ENCODE measurements at regions not wholly inside any gene's neighbourhood (a gene's known extent, or its start where the extent isn't known, plus 50 kb on each side); places are given as distances from the start of the nearest gene placed in this dataset.

GRCh38 chr6:9927275-9927674, 487.6 kb downstream of the TFAP2A start:
- H3K4me3 ChIP-seq = no peak overlapping the region
- peaks cover 0 to 6% of the 10 kb centered on the region in 2 donors for H3K9me3 ChIP-seq
- no peaks in the 10 kb centered on the region for H3K4me1 ChIP-seq
- no peak for TF ChIP-seq CTCF (IDR thresholded peaks at IDR 0.05)
- DNase-seq (ENCODE audit: low spot score) = no peak
- H3K27me3 ChIP-seq = no peaks in the 10 kb centered on the region
- H3K27ac ChIP-seq = no peak overlapping the region
- H3K36me3 ChIP-seq = no peaks in the 10 kb centered on the region

GRCh38 chr6:9924971-9925370, 489.9 kb downstream of the TFAP2A start:
- Histone ChIP-seq H3K4me3 (no peak overlapping the region), H3K9me3 (peaks cover 0 to 5% of the 10 kb centered on the region in 2 donors), H3K4me1 (no peaks in the 10 kb centered on the region), H3K27me3 (no peaks in the 10 kb centered on the region), H3K36me3 (no peaks in the 10 kb centered on the region), H3K27ac (no peak overlapping the region)
- no peak for TF ChIP-seq CTCF (IDR thresholded peaks at IDR 0.05)
- no peak for DNase-seq (ENCODE audit: low spot score)

GRCh38 chr6:9921366-9921765, 493.5 kb downstream of the TFAP2A start:
- no peak for DNase-seq (ENCODE audit: low spot score)

GRCh38 chr6:9914951-9915350, 499.9 kb downstream of the TFAP2A start:
- Histone ChIP-seq H3K4me1 (no peaks in the 10 kb centered on the region), H3K27me3 (no peaks in the 10 kb centered on the region), H3K27ac (no peak overlapping the region), H3K4me3 (no peak overlapping the region), H3K9me3 (no peaks in the 10 kb centered on the region), H3K36me3 (no peaks in the 10 kb centered on the region)
- TF ChIP-seq CTCF (IDR thresholded peaks at IDR 0.05) = no peak
- no peak for DNase-seq (ENCODE audit: low spot score)

More at GRCh38 chr6:9921366-9921765, 493.5 kb downstream of the TFAP2A start:
- Histone ChIP-seq H3K27me3 (no peaks in the 10 kb centered on the region), H3K4me1 (no peaks in the 10 kb centered on the region), H3K4me3 (no peak overlapping the region), H3K9me3 (no peaks in the 10 kb centered on the region), H3K36me3 (no peaks in the 10 kb centered on the region), H3K27ac (no peak overlapping the region)
- TF ChIP-seq CTCF (IDR thresholded peaks at IDR 0.05) = no peak

GRCh38 chr6:9901376-9901775, 513.5 kb downstream of the TFAP2A start:
- Histone ChIP-seq H3K4me1 (no peaks in the 10 kb centered on the region), H3K27me3 (no peaks in the 10 kb centered on the region), H3K27ac (no peak overlapping the region), H3K36me3 (no peaks in the 10 kb centered on the region), H3K9me3 (no peaks in the 10 kb centered on the region), H3K4me3 (no peak overlapping the region)
- no peak for TF ChIP-seq CTCF (IDR thresholded peaks at IDR 0.05)
- no peak for DNase-seq (ENCODE audit: low spot score)

- Histone ChIP-seq H3K4me3 (no peak overlapping the region), H3K9me3 (no peaks in the 10 kb centered on the region), H3K27me3 (no peaks in the 10 kb centered on the region), H3K27ac (no peak overlapping the region), H3K4me1 (no peaks in the 10 kb centered on the region), H3K36me3 (no peaks in the 10 kb centered on the region)
- no peak for TF ChIP-seq CTCF (IDR thresholded peaks at IDR 0.05)
- DNase-seq (ENCODE audit: low spot score) = no peak
Measured at GRCh38 chr6:9896806-9897205, 518.1 kb downstream of the TFAP2A start.
